Pancreas (tissue), 10 donors: ENCODE measurements at regions not wholly inside any gene's neighbourhood (a gene's known extent, or its start where the extent isn't known, plus 50 kb on each side); places are given as distances from the start of the nearest gene placed in this dataset.

Source experiments
- ATAC-seq, 4 donors: fragments of 200-7000 bp; cut with Tn5 transposase; one replicate each; pipeline versions ENCODE4 v1.8.0 to v1.9.1; 2020; ENCODE audit warnings: mild to moderate bottlenecking in 4 of 4, moderate library complexity in 4 of 4
- DNase-seq, 6 donors: peaks; one replicate each; pipeline ENCODE4 v3.0.0-alpha.2; 2020
- FAIRE-seq: peaks from 2 replicates; lab custom pipeline; 2012; peaks lifted over from hg19 to GRCh38; lab: Jason Lieb, UNC
- H3K27ac ChIP-seq, 4 donors: fragments of 200-600 bp; sonication (generic); 1 replicate in 3 of 4; 2 replicates in 1 of 4; pipeline versions ENCODE4 v1.5.0 to v1.8.0; 2020
- H3K27me3 ChIP-seq, 4 donors: fragments of 200-600 bp; one replicate each; pipeline ENCODE4 v1.8.0; 2021
- H3K36me3 ChIP-seq, 3 donors: fragments of 200-600 bp; sonication (generic) in 1 of 3; one replicate each; pipeline versions ENCODE4 v1.5.0 to v1.8.0; 2020 to 2021
- H3K4me1 ChIP-seq, 3 donors: fragments of 200-600 bp; one replicate each; pipeline ENCODE4 v1.8.0; 2021
- H3K4me3 ChIP-seq, 4 donors: fragments of 200-600 bp; sonication (generic) in 2 of 4; one replicate each; pipeline versions ENCODE4 v1.5.0 to v1.8.0; 2020 to 2021
- H3K9me3 ChIP-seq, 4 donors: fragments of 200-600 bp; one replicate each; pipeline ENCODE4 v1.8.0; 2021
- CTCF ChIP-seq, 4 donors: fragments of 200-600 bp; sonication (generic) in 3 of 4; IDR thresholded peaks; one replicate each; pipeline versions ENCODE4 v1.5.0 to v1.8.0; 2021; ENCODE audit warnings: antibody characterized with exemption in 4 of 4
- WGBS, 2 donors: extraction: QIAGEN DNeasy Blood & Tissue Kit; methylation state at CpG; one replicate each; pipeline ENCODE4 v1.1.7; 2013; 5-methylcytosine and 5-hydroxymethylcytosine counted together
- intact Hi-C, 3 donors: fragments of 100-400 bp; cut with DNase I; formaldehyde crosslinking; loops; one replicate each; pipeline versions ENCODE4 v1.11.1 to v1.14.2; 2022
- donor health status: healthy with polysubstance abuse.
- donor health status: DM: no; HTN: no; CAD: no; lungs with moderate emphysema.
- donor health status: DM: no; HTN: no; CAD: no.
- donor health status: control.
- donor health status: control.
- donor health status: Bipolar disorder and iron deficiency.
- donor health status: DM: yes; HTN: yes; CAD: no.
- donor health status: DM: no; HTN: no; CAD: no.
- donor health status: DM: no; HTN: no; CAD: no.
- donor health status: DM: yes; HTN: yes; CAD: no.

- 53 to 59% methylated on average over 8 of the region's 8 CpGs for WGBS, 2 donors
- H3K27me3 ChIP-seq, result no peaks in the 10 kb centered on the region
- intact Hi-C loops, result no loop called here
- no peak for FAIRE-seq
- no peak overlapping the region for H3K27ac ChIP-seq
- no peaks in the 10 kb centered on the region for H3K4me1 ChIP-seq
- no peak for TF ChIP-seq CTCF (IDR thresholded peaks at IDR 0.05)
- no peaks in the 10 kb centered on the region for H3K36me3 ChIP-seq
- no peaks in the 10 kb centered on the region for H3K9me3 ChIP-seq
- ATAC-seq, result no peak
- H3K4me3 ChIP-seq, result no peak overlapping the region
- DNase-seq, result no peak
Measured at GRCh38 chr10:130479926-130480325, 343.7 kb downstream of the GLRX3 start.

- Histone ChIP-seq H3K27ac (no peak overlapping the region), H3K27me3 (no peaks in the 10 kb centered on the region), H3K4me1 (no peaks in the 10 kb centered on the region), H3K4me3 (no peak overlapping the region), H3K36me3 (no peaks in the 10 kb centered on the region), H3K9me3 (no peaks in the 10 kb centered on the region)
- DNase-seq (no peak), FAIRE-seq (no peak), ATAC-seq (no peak)
- intact Hi-C loops, result no loop called here
- TF ChIP-seq CTCF (IDR thresholded peaks at IDR 0.05), result no peak
- 79 to 88% methylated on average over 16 of the region's 16 CpGs for WGBS, 2 donors
Measured at GRCh38 chr10:130480491-130480890, 344.3 kb downstream of the GLRX3 start.

- WGBS, 2 donors, result 66 to 75% methylated on average over 18 of the region's 18 CpGs
- intact Hi-C loops, result no loop called here
- Histone ChIP-seq H3K36me3 (no peaks in the 10 kb centered on the region), H3K9me3 (no peaks in the 10 kb centered on the region), H3K4me3 (no peak overlapping the region), H3K27ac (no peak overlapping the region), H3K4me1 (no peaks in the 10 kb centered on the region), H3K27me3 (no peaks in the 10 kb centered on the region)
- FAIRE-seq (no peak), DNase-seq (no peak), ATAC-seq (no peak)
- no peak for TF ChIP-seq CTCF (IDR thresholded peaks at IDR 0.05)
Measured at GRCh38 chr10:130481076-130481930, 345.1 kb downstream of the GLRX3 start.

- no peak for TF ChIP-seq CTCF (IDR thresholded peaks at IDR 0.05)
- Histone ChIP-seq H3K36me3 (no peaks in the 10 kb centered on the region), H3K4me3 (no peak overlapping the region), H3K27ac (no peak overlapping the region), H3K4me1 (no peaks in the 10 kb centered on the region), H3K9me3 (no peaks in the 10 kb centered on the region), H3K27me3 (no peaks in the 10 kb centered on the region)
- DNase-seq (no peak), FAIRE-seq (no peak), ATAC-seq (no peak)
- intact Hi-C loops, result no loop called here
- WGBS, 2 donors, result 69 to 74% methylated on average over 11 of the region's 11 CpGs
Measured at GRCh38 chr10:130481936-130482335, 345.7 kb downstream of the GLRX3 start.
